Activated CD4-positive, alpha-beta T cell treated with anti-CD3 and anti-CD28 coated beads, Interleukin-2, Interleukin-6, amounts not matched to agents 100 ng/mL and 50 ng/mL, durations not matched to agents 16 hours and 8 hours (primary cell): ENCODE measurements at regions not wholly inside any gene's neighbourhood (a gene's known extent, or its start where the extent isn't known, plus 50 kb on each side); places are given as distances from the start of the nearest gene placed in this dataset.

Source experiments
- DNase-seq: peaks from one replicate; pipeline ENCODE4 v3.0.0-alpha.2; 2020

- no peak for DNase-seq
Measured at GRCh38 chr6:40054186-40054585, 119.9 kb upstream of the MOCS1 start.

DNA sequence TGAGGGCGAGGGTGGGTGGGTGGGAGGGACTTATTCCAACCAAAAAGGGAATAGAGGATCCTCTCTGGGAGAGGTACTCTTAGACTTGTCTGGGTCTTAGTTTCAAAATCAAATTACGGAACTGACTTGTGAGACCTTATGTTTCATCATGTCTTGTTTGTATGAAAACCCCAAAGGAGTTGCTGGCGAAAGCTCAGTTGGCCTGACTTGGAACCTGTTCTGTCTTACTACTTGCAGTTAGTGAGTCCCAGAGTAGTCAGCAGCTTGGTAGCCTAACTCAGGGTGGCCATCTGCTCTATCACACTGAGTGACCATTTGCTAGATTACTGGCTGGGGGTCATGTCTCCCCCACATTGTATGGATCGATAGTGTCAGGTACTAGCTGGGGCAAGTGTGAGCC is 114.9 kb upstream of the MOCS1 start:
- DNase-seq, result no peak

DNA sequence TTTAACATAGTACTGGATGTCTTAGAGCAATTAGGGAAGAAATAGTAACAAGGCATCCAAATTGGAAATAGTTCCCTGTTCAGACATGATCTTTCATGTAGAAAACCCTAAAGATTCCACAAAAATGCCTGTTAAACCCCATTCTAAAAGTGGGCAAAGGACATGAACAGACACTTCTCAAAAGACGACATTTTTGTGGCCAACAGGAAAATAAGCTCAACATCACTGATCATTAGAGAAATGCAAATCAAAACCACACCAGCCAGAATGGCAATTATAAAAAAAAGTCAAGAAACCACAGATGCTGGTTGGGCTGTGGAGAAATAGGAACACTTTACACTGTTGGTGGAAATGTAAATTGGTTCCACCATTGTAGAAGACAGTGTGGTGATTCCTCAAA is 109.9 kb upstream of the MOCS1 start:
- no peak for DNase-seq

DNA sequence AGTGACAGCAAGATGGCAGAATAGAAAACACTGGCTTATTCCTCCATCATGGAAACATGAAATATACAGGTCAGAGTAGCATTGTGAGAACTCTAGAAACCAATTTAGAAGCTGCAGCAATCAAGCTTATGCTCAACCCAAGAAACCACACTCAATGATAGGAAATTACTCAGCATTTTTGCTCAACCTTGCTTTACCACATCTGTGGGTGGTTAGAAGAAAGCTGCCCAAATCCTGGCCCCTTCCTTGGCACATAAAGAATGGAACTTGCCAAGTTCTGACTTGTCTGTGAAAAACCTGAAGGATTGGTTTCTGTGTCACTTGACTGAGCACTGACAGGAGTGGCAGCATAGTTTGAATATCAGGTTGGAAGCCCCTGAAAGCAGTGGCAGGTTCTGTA is 108.0 kb upstream of the MOCS1 start:
- peak; percentile 30 for DNase-seq

GRCh38 chr6:40039042-40039441 is 104.8 kb upstream of the MOCS1 start:
- no peak for DNase-seq

DNA sequence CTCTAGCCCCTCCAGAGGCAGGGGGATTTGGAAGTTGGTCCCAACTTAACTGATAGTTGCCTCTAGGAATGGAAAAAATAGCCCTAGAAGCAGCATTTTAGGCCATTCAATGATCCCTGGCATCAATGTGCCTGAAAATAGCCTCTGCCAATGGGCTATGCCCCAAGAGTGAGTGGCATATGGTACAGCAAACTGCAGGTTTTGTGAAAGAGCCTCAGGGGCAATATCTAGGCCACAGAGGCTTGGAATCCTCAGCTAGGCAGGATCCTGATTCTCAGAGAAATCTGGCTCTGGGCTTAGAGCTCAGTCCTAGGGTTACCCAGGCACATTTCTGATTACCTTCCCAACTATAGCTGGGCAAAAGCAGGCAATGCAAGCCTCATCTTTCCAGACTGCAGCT is 104.4 kb upstream of the MOCS1 start:
- DNase-seq, result no peak

GRCh38 chr6:40037271-40037670 is 103.0 kb upstream of the MOCS1 start:
- DNase-seq, result no peak

DNA sequence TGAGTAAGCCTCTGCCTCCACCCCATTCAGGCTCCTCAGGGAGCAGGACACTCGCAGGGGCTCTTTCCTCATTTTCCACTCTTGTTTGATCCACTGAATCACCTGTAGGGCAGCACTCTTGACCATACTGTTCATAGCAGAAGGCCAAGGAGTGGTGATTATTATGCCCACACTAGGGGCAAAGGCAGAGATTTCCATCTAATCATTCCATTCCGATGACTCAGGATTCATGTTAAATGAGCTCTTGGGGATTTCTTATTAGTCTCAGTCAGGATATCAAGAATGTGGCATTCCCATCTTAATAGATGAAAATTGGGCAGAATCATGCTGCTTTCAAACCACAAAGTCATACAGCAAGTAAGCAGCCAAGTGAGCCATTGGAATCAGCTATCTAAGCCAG is 101.9 kb upstream of the MOCS1 start:
- no peak for DNase-seq

DNA sequence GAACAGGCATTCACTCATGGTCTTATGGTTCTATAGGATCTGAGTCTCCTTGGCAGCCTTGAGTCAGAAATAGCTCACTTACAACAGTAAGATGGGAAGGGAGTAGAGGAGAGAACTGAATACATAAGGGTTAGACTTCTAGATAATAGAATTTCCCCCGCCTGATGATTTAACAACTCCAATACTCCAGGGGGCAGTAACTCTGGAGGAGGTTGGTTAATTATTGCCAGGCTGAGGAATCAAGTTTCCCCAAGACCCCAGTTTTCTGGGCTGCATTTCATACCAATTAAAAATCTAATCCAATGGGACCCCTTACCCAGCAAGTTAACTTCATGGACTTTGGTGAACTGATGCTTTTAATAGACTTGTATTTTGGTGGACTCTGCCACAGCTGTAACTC is 94.2 kb upstream of the MOCS1 start:
- DNase-seq, result no peak

DNA sequence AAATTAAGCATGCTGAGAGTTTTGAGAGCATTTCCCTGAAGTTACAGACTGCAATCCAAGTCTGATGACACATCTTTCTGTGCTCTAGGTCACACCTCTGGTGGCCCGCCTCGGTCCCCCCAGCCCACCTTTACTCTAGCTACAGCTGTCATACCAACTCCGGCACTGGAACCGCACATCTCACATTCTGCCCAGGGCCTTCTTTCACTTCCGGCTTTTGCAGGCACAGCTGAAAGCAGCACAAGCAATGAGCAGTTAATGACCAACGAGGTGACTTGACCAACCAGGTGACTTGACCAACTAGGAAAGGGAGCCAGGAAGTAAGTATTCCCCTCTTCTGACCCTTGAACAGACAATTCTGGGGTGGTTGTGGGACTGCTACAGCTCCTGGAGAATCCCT is 88.6 kb upstream of the MOCS1 start:
- no peak for DNase-seq

GRCh38 chr6:40020166-40020565 is 85.9 kb upstream of the MOCS1 start:
- no peak for DNase-seq

DNA sequence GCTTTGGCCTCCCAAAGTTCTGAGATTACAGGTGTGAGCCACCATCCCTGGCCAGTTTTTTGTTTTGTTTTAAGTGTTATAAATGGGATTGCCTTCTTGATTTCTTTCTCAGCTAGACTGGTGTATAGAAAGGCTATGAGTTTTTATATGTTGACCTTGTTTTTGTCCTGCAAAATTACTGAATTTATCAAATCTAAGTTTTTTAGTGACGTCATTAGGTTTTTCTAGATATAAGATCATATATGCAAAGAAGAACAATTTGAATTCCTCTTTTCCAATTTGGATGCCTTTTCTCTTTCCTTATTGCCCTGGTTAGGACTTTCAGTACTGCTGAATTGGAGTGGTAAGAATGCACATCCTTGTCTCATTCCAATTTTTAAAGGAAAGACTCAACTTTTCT is 81.3 kb upstream of the MOCS1 start:
- no peak for DNase-seq

DNA sequence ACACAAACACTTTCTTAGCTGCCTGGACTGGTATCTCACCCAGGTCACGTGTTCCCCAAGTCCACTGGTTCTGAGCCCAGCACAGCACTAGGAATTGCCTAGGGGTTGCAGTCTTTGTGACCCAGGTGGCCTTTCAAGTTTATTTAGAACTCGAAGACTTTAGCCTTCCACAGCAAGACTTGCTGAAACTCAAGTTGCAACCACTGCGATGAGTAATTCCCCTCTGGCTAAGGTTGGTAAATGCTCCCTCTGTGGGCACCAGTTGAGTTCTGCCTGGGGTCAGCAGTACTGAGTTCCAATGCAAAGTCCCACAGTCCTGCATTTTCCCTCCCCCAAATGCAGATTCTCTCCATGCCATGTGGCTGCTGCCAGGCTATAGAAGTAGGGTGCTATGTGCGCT is 77.6 kb upstream of the MOCS1 start:
- no peak for DNase-seq

DNA sequence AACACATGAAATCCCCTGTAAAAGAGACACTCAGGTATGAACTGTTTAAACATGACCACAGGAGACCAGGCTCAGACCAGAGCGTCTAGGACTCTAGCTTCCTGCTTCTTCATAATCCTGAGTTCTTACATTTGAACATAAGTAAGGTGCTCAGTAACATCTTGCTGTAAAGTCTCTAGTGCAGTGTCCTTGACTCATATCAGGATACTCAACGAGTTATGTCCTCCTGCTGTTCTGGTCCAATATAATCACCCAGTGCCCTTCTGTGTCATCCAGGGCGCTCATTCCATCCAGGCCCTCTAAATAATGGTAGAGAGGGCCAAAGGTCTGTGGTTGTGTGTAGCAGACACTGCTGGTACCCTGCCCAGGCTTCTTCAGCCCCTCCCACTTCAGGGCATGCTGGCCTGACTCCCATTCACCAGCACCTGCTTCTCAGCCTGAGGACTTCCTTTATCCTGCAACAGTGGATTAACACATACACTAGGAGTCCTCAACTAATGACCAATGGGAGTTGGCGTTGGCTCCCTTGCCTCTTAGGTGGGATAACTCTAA is 66.8 kb upstream of the MOCS1 start:
- no peak for DNase-seq

- DNase-seq, result no peak
Measured at GRCh38 chr6:39999006-39999867, 65.0 kb upstream of the MOCS1 start.

GRCh38 chr6:39998126-39998525 is 63.9 kb upstream of the MOCS1 start:
- no peak for DNase-seq

DNA sequence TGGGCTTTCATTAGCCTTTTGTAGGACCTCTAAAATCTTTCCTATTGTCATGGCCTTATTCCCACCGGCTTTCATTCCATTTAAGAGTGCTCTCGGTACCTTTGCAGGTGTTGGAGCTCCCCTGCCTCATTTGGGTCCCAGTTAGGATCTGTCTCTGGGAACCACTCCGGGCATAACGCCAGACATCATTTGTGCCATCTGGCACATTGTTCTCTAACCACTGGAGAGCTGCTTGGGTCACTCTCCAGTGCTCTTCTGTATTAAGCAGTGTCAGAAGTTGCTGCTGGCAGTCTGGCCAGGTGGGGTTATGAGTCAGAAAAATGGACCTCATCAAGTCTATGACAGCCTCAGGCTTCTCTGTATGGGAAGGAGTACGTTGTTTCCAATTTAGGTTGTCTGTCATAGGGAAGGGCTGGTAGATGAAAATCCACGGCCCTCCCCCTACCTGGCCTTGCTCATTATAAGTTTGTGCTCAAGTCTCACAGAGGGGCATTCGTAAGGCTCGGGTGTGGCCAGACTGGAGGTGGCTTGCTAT is 62.9 kb upstream of the MOCS1 start:
- DNase-seq, result no peak

GRCh38 chr6:39995633-39996032 is 61.4 kb upstream of the MOCS1 start:
- no peak for DNase-seq

GRCh38 chr6:39992861-39993622 is 58.8 kb upstream of the MOCS1 start:
- no peak for DNase-seq
